ENCODE measurements at regions not wholly inside any gene's neighbourhood (a gene's known extent, or its start where the extent isn't known, plus 50 kb on each side); places are given as distances from the start of the nearest gene placed in this dataset.
"Not testable (repeated sequence)": the region's sequence is repeated elsewhere in the genome, so short reads cannot be mapped to it uniquely, and the experiment has no call there.

- not testable (repeated sequence) for TF ChIP-seq ZNF311 (tag by site-specific recombination; IDR thresholded peaks at IDR 0.05; ENCODE audit: borderline replicate concordance); REST (tag by site-specific recombination; IDR thresholded peaks at IDR 0.05); ZNF175 (tag by site-specific recombination; IDR thresholded peaks at IDR 0.05); YY1 (tag by site-specific recombination; IDR thresholded peaks at IDR 0.05); ELK4 (IDR thresholded peaks at IDR 0.05; ENCODE audit: borderline replicate concordance, low read depth, low read length); SP3 (tag by site-specific recombination; IDR thresholded peaks at IDR 0.05); ZNF121 (tag by site-specific recombination; IDR thresholded peaks at IDR 0.05); ZNF266 (tag by site-specific recombination; IDR thresholded peaks at IDR 0.05; ENCODE audit: low read depth); ZNF76 (tag by site-specific recombination; IDR thresholded peaks at IDR 0.05; ENCODE audit: borderline replicate concordance, low read depth); ZNF362 (tag by site-specific recombination; IDR thresholded peaks at IDR 0.05)
- TF ChIP-seq, protein P1, sequence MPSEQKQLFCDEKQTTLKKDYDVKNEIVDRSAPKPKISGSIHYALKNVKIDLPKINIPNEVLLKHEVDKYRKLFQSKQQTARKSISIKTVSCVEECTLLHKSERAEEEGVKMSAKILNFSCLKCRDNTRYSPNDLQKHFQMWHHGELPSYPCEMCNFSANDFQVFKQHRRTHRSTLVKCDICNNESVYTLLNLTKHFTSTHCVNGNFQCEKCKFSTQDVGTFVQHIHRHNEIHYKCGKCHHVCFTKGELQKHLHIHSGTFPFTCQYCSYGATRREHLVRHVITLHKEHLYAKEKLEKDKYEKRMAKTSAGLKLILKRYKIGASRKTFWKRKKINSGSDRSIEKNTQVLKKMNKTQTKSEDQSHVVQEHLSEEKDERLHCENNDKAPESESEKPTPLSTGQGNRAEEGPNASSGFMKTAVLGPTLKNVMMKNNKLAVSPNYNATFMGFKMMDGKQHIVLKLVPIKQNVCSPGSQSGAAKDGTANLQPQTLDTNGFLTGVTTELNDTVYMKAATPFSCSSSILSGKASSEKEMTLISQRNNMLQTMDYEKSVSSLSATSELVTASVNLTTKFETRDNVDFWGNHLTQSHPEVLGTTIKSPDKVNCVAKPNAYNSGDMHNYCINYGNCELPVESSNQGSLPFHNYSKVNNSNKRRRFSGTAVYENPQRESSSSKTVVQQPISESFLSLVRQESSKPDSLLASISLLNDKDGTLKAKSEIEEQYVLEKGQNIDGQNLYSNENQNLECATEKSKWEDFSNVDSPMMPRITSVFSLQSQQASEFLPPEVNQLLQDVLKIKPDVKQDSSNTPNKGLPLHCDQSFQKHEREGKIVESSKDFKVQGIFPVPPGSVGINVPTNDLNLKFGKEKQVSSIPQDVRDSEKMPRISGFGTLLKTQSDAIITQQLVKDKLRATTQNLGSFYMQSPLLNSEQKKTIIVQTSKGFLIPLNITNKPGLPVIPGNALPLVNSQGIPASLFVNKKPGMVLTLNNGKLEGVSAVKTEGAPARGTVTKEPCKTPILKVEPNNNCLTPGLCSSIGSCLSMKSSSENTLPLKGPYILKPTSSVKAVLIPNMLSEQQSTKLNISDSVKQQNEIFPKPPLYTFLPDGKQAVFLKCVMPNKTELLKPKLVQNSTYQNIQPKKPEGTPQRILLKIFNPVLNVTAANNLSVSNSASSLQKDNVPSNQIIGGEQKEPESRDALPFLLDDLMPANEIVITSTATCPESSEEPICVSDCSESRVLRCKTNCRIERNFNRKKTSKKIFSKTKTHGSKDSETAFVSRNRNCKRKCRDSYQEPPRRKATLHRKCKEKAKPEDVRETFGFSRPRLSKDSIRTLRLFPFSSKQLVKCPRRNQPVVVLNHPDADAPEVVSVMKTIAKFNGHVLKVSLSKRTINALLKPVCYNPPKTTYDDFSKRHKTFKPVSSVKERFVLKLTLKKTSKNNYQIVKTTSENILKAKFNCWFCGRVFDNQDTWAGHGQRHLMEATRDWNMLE (tag by site-specific recombination; conservative IDR thresholded peaks at IDR 0.05; ENCODE audit: low read depth): not testable (repeated sequence)
- TF ChIP-seq, protein P2, sequence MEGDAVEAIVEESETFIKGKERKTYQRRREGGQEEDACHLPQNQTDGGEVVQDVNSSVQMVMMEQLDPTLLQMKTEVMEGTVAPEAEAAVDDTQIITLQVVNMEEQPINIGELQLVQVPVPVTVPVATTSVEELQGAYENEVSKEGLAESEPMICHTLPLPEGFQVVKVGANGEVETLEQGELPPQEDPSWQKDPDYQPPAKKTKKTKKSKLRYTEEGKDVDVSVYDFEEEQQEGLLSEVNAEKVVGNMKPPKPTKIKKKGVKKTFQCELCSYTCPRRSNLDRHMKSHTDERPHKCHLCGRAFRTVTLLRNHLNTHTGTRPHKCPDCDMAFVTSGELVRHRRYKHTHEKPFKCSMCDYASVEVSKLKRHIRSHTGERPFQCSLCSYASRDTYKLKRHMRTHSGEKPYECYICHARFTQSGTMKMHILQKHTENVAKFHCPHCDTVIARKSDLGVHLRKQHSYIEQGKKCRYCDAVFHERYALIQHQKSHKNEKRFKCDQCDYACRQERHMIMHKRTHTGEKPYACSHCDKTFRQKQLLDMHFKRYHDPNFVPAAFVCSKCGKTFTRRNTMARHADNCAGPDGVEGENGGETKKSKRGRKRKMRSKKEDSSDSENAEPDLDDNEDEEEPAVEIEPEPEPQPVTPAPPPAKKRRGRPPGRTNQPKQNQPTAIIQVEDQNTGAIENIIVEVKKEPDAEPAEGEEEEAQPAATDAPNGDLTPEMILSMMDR (tag by site-specific recombination; IDR thresholded peaks at IDR 0.05): not testable (repeated sequence)
- TF ChIP-seq, protein P3, sequence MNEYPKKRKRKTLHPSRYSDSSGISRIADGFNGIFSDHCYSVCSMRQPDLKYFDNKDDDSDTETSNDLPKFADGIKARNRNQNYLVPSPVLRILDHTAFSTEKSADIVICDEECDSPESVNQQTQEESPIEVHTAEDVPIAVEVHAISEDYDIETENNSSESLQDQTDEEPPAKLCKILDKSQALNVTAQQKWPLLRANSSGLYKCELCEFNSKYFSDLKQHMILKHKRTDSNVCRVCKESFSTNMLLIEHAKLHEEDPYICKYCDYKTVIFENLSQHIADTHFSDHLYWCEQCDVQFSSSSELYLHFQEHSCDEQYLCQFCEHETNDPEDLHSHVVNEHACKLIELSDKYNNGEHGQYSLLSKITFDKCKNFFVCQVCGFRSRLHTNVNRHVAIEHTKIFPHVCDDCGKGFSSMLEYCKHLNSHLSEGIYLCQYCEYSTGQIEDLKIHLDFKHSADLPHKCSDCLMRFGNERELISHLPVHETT (tag by site-specific recombination; IDR thresholded peaks at IDR 0.05): not testable (repeated sequence)
Measured at GRCh38 chr16:16721849-16722248, 342.9 kb downstream of the NPIPA7 start.

Measured in HEK293 (cell line).